HepG2 (cell line): ENCODE measurements at regions not wholly inside any gene's neighbourhood (a gene's known extent, or its start where the extent isn't known, plus 50 kb on each side); places are given as distances from the start of the nearest gene placed in this dataset.

Source experiments
- ATAC-seq: fragments of 200-7000 bp; cut with Tn5 transposase; 3 replicates; pipeline ENCODE4 v1.9.1; 2020; ENCODE audit warnings: mild to moderate bottlenecking, moderate library complexity
- BruUV-seq: library from RNA; stranded (reverse); fragments of 400-500 nt; replicated peaks from 2 replicates; lab custom pipeline; 2021; lab: Mats Ljungman, UMichigan
- CTCF ChIA-PET: fragments of 300-600 bp; formaldehyde crosslinking; extraction: SDS; loops from one replicate; lab custom pipeline; 2021; ENCODE audit warnings: low total read pairs, inconsistent platforms, low intra/inter-chr PET ratio; lab: Yijun Ruan, JAX
- POLR2A ChIA-PET: fragments of 350-600 bp; sonication (Branson Sonifier 250); formaldehyde crosslinking; loops from one replicate; lab custom pipeline; 2020; ENCODE audit warnings: antibody characterized with exemption, inconsistent platforms; lab: Yijun Ruan, JAX
- DNase-seq: peaks from one replicate; pipeline ENCODE4 v3.0.0-alpha.2; 2015; ENCODE audit warnings: low spot score
- FAIRE-seq: peaks from 3 replicates; lab custom pipeline; 2011; peaks lifted over from hg19 to GRCh38; lab: Jason Lieb, UNC
- H2AFZ ChIP-seq: one replicate; pipeline ENCODE4 v1.6.1; 2011; ENCODE audit warnings: low read length, inconsistent platforms
- H3K27ac ChIP-seq: fragments of 300-600 bp; 3 replicates; pipeline ENCODE4 v1.8.0; 2011; ENCODE audit warnings: mixed run types, mild to moderate bottlenecking, mixed read lengths, low read length, inconsistent platforms; ENCODE audit not compliant: insufficient read depth; ENCODE audit errors: extremely low read length
- H3K27me3 ChIP-seq, 2 experiments: fragments of 200-600 bp in 1 of 2; 2 replicates in 1 of 2; 3 replicates in 1 of 2; pipeline versions ENCODE4 v1.6.0 to v1.8.0; 2011; ENCODE audit warnings: low read length in 2 of 2, mild to moderate bottlenecking in 2 of 2, moderate library complexity in 2 of 2, inconsistent platforms in 1 of 2; ENCODE audit not compliant: insufficient read depth in 2 of 2, control insufficient read depth in 1 of 2
- H3K36me3 ChIP-seq, 2 experiments: fragments of 200-600 bp in 1 of 2; replicated peaks in 1 of 2; 2 replicates in 1 of 2; 3 replicates in 1 of 2; pipeline versions ENCODE4 v1.5.1 to v1.8.0; 2011; ENCODE audit warnings: low read length in 2 of 2, inconsistent platforms in 1 of 2; ENCODE audit not compliant: insufficient read depth in 2 of 2, control insufficient read depth in 1 of 2
- H3K4me1 ChIP-seq: 2 replicates; pipeline ENCODE4 v1.5.1; 2012; ENCODE audit warnings: low read length, inconsistent platforms; ENCODE audit not compliant: insufficient read depth
- H3K4me2 ChIP-seq: 2 replicates; pipeline ENCODE4 v1.6.0; 2011; ENCODE audit warnings: low read depth, low read length, inconsistent platforms
- H3K4me3 ChIP-seq, 3 experiments: fragments of 200-600 bp in 1 of 3; sonication (generic), shearing (Covaris generic) in 1 of 3; replicated peaks in 1 of 3; 2 replicates each; pipeline ENCODE4 v1.5.1; 2011 to 2016; ENCODE audit warnings: low read length in 3 of 3, inconsistent platforms in 2 of 3, low read depth in 2 of 3, mild to moderate bottlenecking in 2 of 3, control low read depth in 1 of 3, mixed read lengths in 1 of 3; ENCODE audit not compliant: insufficient read depth in 1 of 3
- H3K79me2 ChIP-seq: one replicate; pipeline ENCODE4 v1.6.1; 2011; ENCODE audit warnings: low read length, inconsistent platforms; ENCODE audit not compliant: insufficient read depth
- H3K9ac ChIP-seq: 2 replicates; pipeline ENCODE4 v1.6.0; 2011; ENCODE audit warnings: mild to moderate bottlenecking, low read depth, low read length, inconsistent platforms; ENCODE audit not compliant: insufficient read depth
- H3K9me3 ChIP-seq: 2 replicates; pipeline ENCODE4 v1.5.1; 2012; ENCODE audit warnings: mild to moderate bottlenecking, low read length
- H4K20me1 ChIP-seq: 2 replicates; pipeline ENCODE4 v1.6.0; 2011; ENCODE audit warnings: inconsistent platforms, mild to moderate bottlenecking, low read length, moderate library complexity; ENCODE audit not compliant: insufficient read depth
- ELF1 ChIP-seq: sonication (generic); formaldehyde crosslinking; IDR thresholded peaks from 2 replicates; pipeline ENCODE4 v1.4.0; 2020; ENCODE audit warnings: missing genetic modification reagents
- GPN1 ChIP-seq: sonication (generic); formaldehyde crosslinking; IDR thresholded peaks from 2 replicates; pipeline ENCODE4 v1.5.1; 2020; ENCODE audit warnings: missing genetic modification reagents, borderline replicate concordance
- MED8 ChIP-seq: sonication (generic); formaldehyde crosslinking; IDR thresholded peaks from 2 replicates; pipeline ENCODE4 v1.8.1; 2023; ENCODE audit warnings: mild to moderate bottlenecking, missing genetic modification reagents; ENCODE audit not compliant: insufficient replicate concordance
- NAIF1 ChIP-seq: sonication (generic); formaldehyde crosslinking; IDR thresholded peaks from 2 replicates; pipeline ENCODE4 v1.5.0; 2020; ENCODE audit warnings: mild to moderate bottlenecking, missing genetic modification reagents, borderline replicate concordance
- WGBS: methylation state at CpG from one replicate; pipeline ENCODE4 v1.1.6; 2017; ENCODE audit warnings: low lambda C conversion rate; 5-methylcytosine and 5-hydroxymethylcytosine counted together
- in situ Hi-C: cut with HindIII; loops from 2 replicates; pipeline ENCODE4 v1.10.0; 2017; ENCODE audit warnings: low pct_unique_long_range_greater_than_20kb; ENCODE audit not compliant: extremely low pct_ligation_motif_present
- intact Hi-C: fragments of 100-400 bp; cut with micrococcal nuclease; formaldehyde crosslinking; loops from one replicate; pipeline ENCODE4 v1.10.0; 2022; ENCODE audit not compliant: unreplicated experiment

DNA sequence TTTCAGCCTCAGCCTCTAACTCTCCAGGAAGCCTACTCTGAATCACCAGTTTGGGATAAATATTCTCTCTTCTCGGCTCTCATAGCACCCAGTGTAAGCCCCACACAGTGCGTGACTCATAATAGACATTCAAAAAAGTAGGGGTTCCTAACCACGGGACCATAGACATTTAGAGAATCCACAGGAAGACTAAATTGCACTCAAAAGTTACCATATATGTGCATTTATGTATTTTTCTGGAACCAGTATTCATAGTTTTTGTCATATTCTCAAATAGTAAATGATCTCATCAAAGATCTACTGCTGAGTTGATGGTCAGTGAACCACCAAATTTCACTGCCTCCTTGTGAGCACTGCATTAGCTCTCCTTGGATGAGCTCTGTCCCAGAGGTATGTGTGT, 625.7 kb downstream of the SMARCA1 start:
- in situ Hi-C loops (no loop called here), intact Hi-C loops (no loop called here)
- H3K27ac ChIP-seq, result no peak overlapping the region
- no peak for DNase-seq
- no peak overlapping the region for H2AFZ ChIP-seq
- H3K4me2 ChIP-seq, result no peak overlapping the region
- ChIA-PET POLR2A (no interaction called here), CTCF (no interaction called here)
- no peak for FAIRE-seq
- no peak overlapping the region for H3K9ac ChIP-seq
- H3K4me3 ChIP-seq, result no peak overlapping the region
- H3K9me3 ChIP-seq, result no peaks in the 10 kb centered on the region
- H3K4me1 ChIP-seq, result no peaks in the 10 kb centered on the region
- 90% methylated on average over 3 of the region's 3 CpGs for WGBS
- ATAC-seq, result no peak
- no peaks in the 10 kb centered on the region for H3K36me3 ChIP-seq
- H3K27me3 ChIP-seq, result no peaks in the 10 kb centered on the region
- BruUV-seq, result no TSS peak
- H3K79me2 ChIP-seq, result no peaks in the 10 kb centered on the region
- H4K20me1 ChIP-seq, result no peaks in the 10 kb centered on the region
- no peak for TF ChIP-seq NAIF1 (CRISPR knock-in tag)

DNA sequence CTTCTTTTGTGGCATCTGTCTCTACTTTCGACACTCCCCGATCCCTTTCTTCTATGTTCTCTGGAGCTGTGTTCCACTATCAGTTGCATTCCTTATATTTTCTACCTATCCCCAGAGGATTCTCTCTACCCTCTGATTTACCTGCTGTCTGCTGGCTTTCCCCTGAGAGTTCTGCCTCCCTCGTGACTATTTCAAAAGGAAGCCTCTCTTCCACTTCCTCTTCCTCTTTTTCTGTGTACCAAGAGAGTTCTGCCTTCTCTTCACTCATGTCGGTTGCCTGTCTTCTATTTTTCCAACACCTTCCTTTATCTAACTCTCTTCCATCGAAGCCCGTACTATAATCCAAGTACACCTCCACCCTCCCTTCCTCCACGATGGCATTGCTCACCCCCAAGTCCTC, 631.7 kb downstream of the SMARCA1 start:
- Histone ChIP-seq H3K27me3 (no peaks in the 10 kb centered on the region), H3K36me3 (no peaks in the 10 kb centered on the region), H3K4me3 (no peak overlapping the region), H3K9ac (no peak overlapping the region), H3K4me1 (no peaks in the 10 kb centered on the region), H2AFZ (no peak overlapping the region), H3K79me2 (no peaks in the 10 kb centered on the region), H3K9me3 (no peaks in the 10 kb centered on the region), H3K27ac (no peak overlapping the region), H4K20me1 (no peaks in the 10 kb centered on the region), H3K4me2 (no peak overlapping the region)
- intact Hi-C loops (no loop called here), in situ Hi-C loops (no loop called here)
- no peak for FAIRE-seq
- DNase-seq, result no peak
- BruUV-seq, result no TSS peak
- no peak for ATAC-seq
- no peak for TF ChIP-seq GPN1 (CRISPR knock-in tag)
- no peak for TF ChIP-seq MED8 (CRISPR knock-in tag)
- no peak for TF ChIP-seq ELF1 (CRISPR knock-in tag)
- POLR2A ChIA-PET, result no interaction called here
- CTCF ChIA-PET, result no interaction called here
- 65% methylated on average over 7 of the region's 7 CpGs for WGBS
